SH-SY5Y (cell line): ENCODE measurements at regions not wholly inside any gene's neighbourhood (a gene's known extent, or its start where the extent isn't known, plus 50 kb on each side); places are given as distances from the start of the nearest gene placed in this dataset.

ENCODE experiments used
- GATA2 ChIP-seq: IDR thresholded peaks from 2 replicates; pipeline ENCODE4 v1.6.1; 2011; ENCODE audit warnings: mild to moderate bottlenecking, low read depth, low read length
- GATA3 ChIP-seq: IDR thresholded peaks from 2 replicates; pipeline ENCODE4 v1.6.1; 2011; ENCODE audit warnings: low read depth, mild to moderate bottlenecking, low read length, moderate library complexity

- TF ChIP-seq GATA2: no peak
- no peak for TF ChIP-seq GATA3
Measured at GRCh38 chr14:85243321-85243720, 286.6 kb upstream of the FLRT2 start.
